OCI-LY3 (cell line): ENCODE measurements at regions not wholly inside any gene's neighbourhood (a gene's known extent, or its start where the extent isn't known, plus 50 kb on each side); places are given as distances from the start of the nearest gene placed in this dataset.
A peak's percentile ranks its signal among the peaks of the same experiment; 100 is the strongest.
"Not testable (repeated sequence)": the region's sequence is repeated elsewhere in the genome, so short reads cannot be mapped to it uniquely, and the experiment has no call there.

ENCODE experiments used
- H2AFZ ChIP-seq: fragments of 200-600, 300-600 bp; shearing (Covaris generic); 2 replicates; pipeline ENCODE4 v1.6.0; 2014; ENCODE audit warnings: antibody characterized with exemption, low read depth, low read length
- H3K27ac ChIP-seq: fragments of 200-600, 300-600 bp; sonication (generic); 2 replicates; pipeline ENCODE4 v1.5.1; 2014; ENCODE audit warnings: mild to moderate bottlenecking, low read length, moderate library complexity, mixed read lengths
- H3K27me3 ChIP-seq: fragments of 200-600, 300-600 bp; sonication (generic); 2 replicates; pipeline ENCODE4 v1.6.1; 2014; ENCODE audit warnings: low read depth, low read length, mixed read lengths
- H3K36me3 ChIP-seq: fragments of 200-600, 300-600 bp; sonication (generic); replicated peaks from 2 replicates; pipeline ENCODE3; 2014; ENCODE audit warnings: low read depth, low read length, mixed read lengths
- H3K4me1 ChIP-seq: fragments of 300-600, 200-600 bp; sonication (generic); 2 replicates; pipeline ENCODE4 v1.6.1; 2014; ENCODE audit warnings: low read length, mixed read lengths
- H3K4me2 ChIP-seq: fragments of 200-600, 300-600 bp; sonication (generic); 2 replicates; pipeline ENCODE4 v1.6.1; 2014; ENCODE audit warnings: low read length, mixed read lengths
- H3K4me3 ChIP-seq: fragments of 300-600, 200-600 bp; sonication (generic); 2 replicates; pipeline ENCODE4 v1.5.1; 2014; ENCODE audit warnings: antibody characterized with exemption, mild to moderate bottlenecking, low read length, moderate library complexity
- H3K79me2 ChIP-seq: fragments of 300-600, 200-600 bp; shearing (Covaris generic); 2 replicates; pipeline ENCODE4 v1.6.1; 2014; ENCODE audit warnings: mild to moderate bottlenecking, low read length, mixed read lengths
- H3K9ac ChIP-seq: fragments of 300-600, 200-600 bp; shearing (Covaris generic); 2 replicates; pipeline ENCODE4 v1.6.0; 2014; ENCODE audit warnings: mild to moderate bottlenecking, low read length, moderate library complexity
- H3K9me3 ChIP-seq: fragments of 200-600, 300-600 bp; shearing (Covaris generic); 2 replicates; pipeline ENCODE4 v1.6.1; 2014; ENCODE audit warnings: low read length, mixed read lengths; ENCODE audit not compliant: insufficient read depth
- H4K20me1 ChIP-seq: fragments of 200-600, 300-600 bp; sonication (generic); 2 replicates; pipeline ENCODE4 v1.6.1; 2016; ENCODE audit warnings: low read length, mixed read lengths; ENCODE audit not compliant: insufficient read depth
- CTCF ChIP-seq: fragments of 200-600, 300-600 bp; sonication (generic); IDR thresholded peaks from 2 replicates; pipeline ENCODE4 v1.5.1; 2014; ENCODE audit warnings: antibody characterized with exemption, low read length, low read depth
- EZH2phosphoT487 ChIP-seq: fragments of 200-600 bp; shearing (Covaris generic); IDR thresholded peaks from 2 replicates; pipeline ENCODE4 v1.6.1; 2018; ENCODE audit warnings: antibody characterized with exemption, mixed run types, low read depth

- TF ChIP-seq CTCF: 0 out of 2 replicates have a peak, but pooled peaks have one; percentile 22
- not testable (repeated sequence) for H3K36me3 ChIP-seq, H3K79me2 ChIP-seq
These were observed 193.9 kb downstream of the USP22 start for GRCh38 chr17:20848869-20849443.

GRCh38 chr17:20851591-20852238 lies 191.1 kb downstream of the USP22 start:
- not testable (repeated sequence) for H3K79me2 ChIP-seq, H3K9ac ChIP-seq, H3K4me1 ChIP-seq, H3K4me3 ChIP-seq, H3K9me3 ChIP-seq, H3K36me3 ChIP-seq, H3K27me3 ChIP-seq, H3K4me2 ChIP-seq, H4K20me1 ChIP-seq, H3K27ac ChIP-seq, H2AFZ ChIP-seq

More at GRCh38 chr17:20848869-20849443, 193.9 kb downstream of the USP22 start:
- H3K4me2 ChIP-seq, H3K27me3 ChIP-seq, H3K9ac ChIP-seq, H2AFZ ChIP-seq, H3K9me3 ChIP-seq, H3K27ac ChIP-seq, H3K4me1 ChIP-seq, H4K20me1 ChIP-seq, H3K4me3 ChIP-seq: not testable (repeated sequence)

DNA sequence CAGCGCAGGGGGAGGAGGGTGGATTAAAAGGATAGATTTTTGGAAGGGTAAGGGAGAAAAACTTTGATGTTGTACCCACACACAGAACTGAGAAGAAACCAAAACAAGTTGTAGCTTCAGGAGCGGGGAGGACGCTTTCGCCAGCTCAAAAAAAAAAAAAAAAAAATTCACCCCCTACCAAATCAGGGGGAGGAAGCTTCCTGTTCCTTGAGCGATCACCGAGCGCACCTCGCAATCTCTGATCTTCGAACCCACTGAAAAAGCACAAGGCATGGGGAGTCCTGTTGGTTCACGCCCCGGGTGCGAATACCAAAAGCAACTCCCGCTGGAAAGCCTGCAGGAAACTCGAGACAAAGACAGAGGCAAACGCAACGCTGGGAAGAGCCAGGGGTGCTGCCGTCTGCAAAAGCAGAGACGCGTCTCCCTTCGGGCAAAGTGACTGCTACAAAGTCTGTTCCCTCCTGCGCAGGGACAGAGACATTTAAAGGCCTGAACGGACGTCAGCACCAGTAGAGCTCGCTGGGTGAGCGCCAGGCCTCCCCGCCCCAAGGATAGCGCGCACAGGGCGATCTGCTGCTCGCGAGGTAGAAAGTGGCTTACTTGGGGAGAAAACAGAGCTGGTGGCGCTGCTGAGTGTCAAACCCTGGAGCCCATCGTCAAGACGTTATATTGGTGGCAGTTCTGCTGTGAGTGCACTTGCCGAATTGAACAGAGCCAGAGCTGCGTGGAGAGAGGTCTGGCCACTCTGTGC lies 190.4 kb downstream of the USP22 start:
- Histone ChIP-seq H3K36me3 (no peaks in the 10 kb centered on the region), H4K20me1 (no peaks in the 10 kb centered on the region), H3K9ac (no peak overlapping the region), H2AFZ (no peak overlapping the region), H3K4me2 (no peak overlapping the region), H3K27ac (no peak overlapping the region), H3K27me3 (no peaks in the 10 kb centered on the region), H3K9me3 (no peaks in the 10 kb centered on the region), H3K4me3 (no peak overlapping the region), H3K4me1 (no peaks in the 10 kb centered on the region), H3K79me2 (no peaks in the 10 kb centered on the region)
- TF ChIP-seq EZH2phosphoT487: no peak
- TF ChIP-seq CTCF: no peak

GRCh38 chr17:20852990-20853370 lies 189.8 kb downstream of the USP22 start:
- TF ChIP-seq EZH2phosphoT487 (no peak), CTCF (no peak)
- no peak overlapping the region for H3K27ac ChIP-seq
- H3K9me3 ChIP-seq: no peaks in the 10 kb centered on the region
- no peaks in the 10 kb centered on the region for H3K27me3 ChIP-seq
- H3K4me2 ChIP-seq: no peak overlapping the region
- H3K4me3 ChIP-seq: no peak overlapping the region
- H3K36me3 ChIP-seq: no peaks in the 10 kb centered on the region
- H3K79me2 ChIP-seq: no peaks in the 10 kb centered on the region
- H3K9ac ChIP-seq: no peak overlapping the region
- H4K20me1 ChIP-seq: no peaks in the 10 kb centered on the region
- H3K4me1 ChIP-seq: no peaks in the 10 kb centered on the region
- no peak overlapping the region for H2AFZ ChIP-seq

- not testable (repeated sequence) for H3K27ac ChIP-seq, H3K9ac ChIP-seq, H3K4me3 ChIP-seq, H3K27me3 ChIP-seq, H3K36me3 ChIP-seq, H4K20me1 ChIP-seq, H3K4me1 ChIP-seq, H3K4me2 ChIP-seq, H3K9me3 ChIP-seq, H2AFZ ChIP-seq, H3K79me2 ChIP-seq
These were observed 186.8 kb downstream of the USP22 start for GRCh38 chr17:20855910-20856470.

GRCh38 chr17:20866444-20867209 lies 176.2 kb downstream of the USP22 start:
- H3K27me3 ChIP-seq, H3K4me3 ChIP-seq, H2AFZ ChIP-seq, H3K9me3 ChIP-seq, H3K4me2 ChIP-seq, H3K4me1 ChIP-seq, H3K9ac ChIP-seq, H3K27ac ChIP-seq, H3K79me2 ChIP-seq, H4K20me1 ChIP-seq, H3K36me3 ChIP-seq: not testable (repeated sequence)
